Mucosa of descending colon (tissue), 3 donors: ENCODE measurements at regions not wholly inside any gene's neighbourhood (a gene's known extent, or its start where the extent isn't known, plus 50 kb on each side); places are given as distances from the start of the nearest gene placed in this dataset.

ENCODE experiments used
- ATAC-seq: fragments of 200-7000 bp; cut with Tn5 transposase; one replicate; pipeline ENCODE4 v1.9.1; 2020; ENCODE audit warnings: mild to moderate bottlenecking, moderate library complexity
- DNase-seq, 3 donors: peaks; one replicate each; pipeline ENCODE4 v3.0.0-alpha.2; 2020
- H3K36me3 ChIP-seq: fragments of 200-600 bp; one replicate; pipeline ENCODE4 v1.8.0; 2021; ENCODE audit warnings: low read depth, mild to moderate bottlenecking
- H3K4me1 ChIP-seq: fragments of 200-600 bp; one replicate; pipeline ENCODE4 v1.8.0; 2021; ENCODE audit warnings: low read depth, mild to moderate bottlenecking
- H3K4me3 ChIP-seq: fragments of 200-600 bp; one replicate; pipeline ENCODE4 v1.8.0; 2021; ENCODE audit warnings: mild to moderate bottlenecking
- H3K9me3 ChIP-seq: fragments of 200-600 bp; one replicate; pipeline ENCODE4 v1.8.0; 2021; ENCODE audit warnings: mild to moderate bottlenecking
- intact Hi-C, 2 donors: fragments of 100-400 bp; cut with DNase I in 1 of 2; cut with micrococcal nuclease in 1 of 2; formaldehyde crosslinking; loops; one replicate each; pipeline versions ENCODE4 v1.11.0 to v1.11.1; 2022; cut with DNase I, micrococcal nuclease
- TF ChIP-seq, protein P1 (sequence below): fragments of 200-600 bp; IDR thresholded peaks from one replicate; pipeline ENCODE4 v1.8.0; 2022; ENCODE audit warnings: antibody characterized with exemption, mild to moderate bottlenecking
- donor health status: DM: no; HTN: no; CAD: no; lungs with moderate emphysema.
- donor health status: DM: no; HTN: no; CAD: no.
- donor health status: DM: no; HTN: yes; CAD: no.

GRCh38 chr18:72470391-72470790, 73.8 kb downstream of the CBLN2 start:
- Histone ChIP-seq H3K4me1 (no peaks in the 10 kb centered on the region), H3K36me3 (no peaks in the 10 kb centered on the region), H3K4me3 (no peak overlapping the region), H3K9me3 (no peaks in the 10 kb centered on the region)
- DNase-seq, result no peak
- intact Hi-C loops, result no loop called here
- TF ChIP-seq, protein P1, sequence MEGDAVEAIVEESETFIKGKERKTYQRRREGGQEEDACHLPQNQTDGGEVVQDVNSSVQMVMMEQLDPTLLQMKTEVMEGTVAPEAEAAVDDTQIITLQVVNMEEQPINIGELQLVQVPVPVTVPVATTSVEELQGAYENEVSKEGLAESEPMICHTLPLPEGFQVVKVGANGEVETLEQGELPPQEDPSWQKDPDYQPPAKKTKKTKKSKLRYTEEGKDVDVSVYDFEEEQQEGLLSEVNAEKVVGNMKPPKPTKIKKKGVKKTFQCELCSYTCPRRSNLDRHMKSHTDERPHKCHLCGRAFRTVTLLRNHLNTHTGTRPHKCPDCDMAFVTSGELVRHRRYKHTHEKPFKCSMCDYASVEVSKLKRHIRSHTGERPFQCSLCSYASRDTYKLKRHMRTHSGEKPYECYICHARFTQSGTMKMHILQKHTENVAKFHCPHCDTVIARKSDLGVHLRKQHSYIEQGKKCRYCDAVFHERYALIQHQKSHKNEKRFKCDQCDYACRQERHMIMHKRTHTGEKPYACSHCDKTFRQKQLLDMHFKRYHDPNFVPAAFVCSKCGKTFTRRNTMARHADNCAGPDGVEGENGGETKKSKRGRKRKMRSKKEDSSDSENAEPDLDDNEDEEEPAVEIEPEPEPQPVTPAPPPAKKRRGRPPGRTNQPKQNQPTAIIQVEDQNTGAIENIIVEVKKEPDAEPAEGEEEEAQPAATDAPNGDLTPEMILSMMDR, result no peak
- ATAC-seq, result no peak

GRCh38 chr18:72468021-72468710, 76.0 kb downstream of the CBLN2 start:
- Histone ChIP-seq H3K4me1 (no peaks in the 10 kb centered on the region), H3K9me3 (no peaks in the 10 kb centered on the region), H3K36me3 (no peaks in the 10 kb centered on the region), H3K4me3 (no peak overlapping the region)
- DNase-seq, result no peak
- intact Hi-C loops, result no loop called here
- no peak for ATAC-seq
- TF ChIP-seq, protein P1, result no peak

DNA sequence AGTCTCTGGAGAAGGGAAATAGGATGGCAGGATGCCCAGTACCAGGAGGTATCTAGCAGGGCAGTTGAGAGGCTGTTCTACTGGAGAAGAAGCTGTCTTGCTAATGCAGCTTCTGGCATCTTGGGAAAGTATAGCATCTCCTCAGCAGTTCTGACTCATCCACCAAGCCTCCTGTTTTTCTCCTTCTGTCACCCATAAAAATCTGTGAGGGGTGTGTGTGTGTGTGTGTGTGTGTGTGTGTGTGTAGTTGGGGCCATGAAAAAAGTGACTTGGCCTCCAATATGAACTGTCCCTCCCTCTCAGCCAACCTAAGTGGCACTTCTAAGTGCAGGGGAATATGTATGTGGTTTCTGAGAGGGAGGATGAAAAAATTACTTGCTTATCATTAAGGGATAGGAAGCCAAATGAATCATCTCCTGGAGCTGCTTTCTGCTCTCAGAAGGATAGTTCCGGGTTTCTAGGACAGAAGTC, 83.9 kb downstream of the CBLN2 start:
- ATAC-seq, result no peak
- Histone ChIP-seq H3K9me3 (no peaks in the 10 kb centered on the region), H3K4me1 (no peaks in the 10 kb centered on the region), H3K4me3 (no peak overlapping the region), H3K36me3 (no peaks in the 10 kb centered on the region)
- intact Hi-C loops, result no loop called here
- no peak for DNase-seq
- TF ChIP-seq, protein P1, result no peak

GRCh38 chr18:72458271-72458670, 85.9 kb downstream of the CBLN2 start:
- Histone ChIP-seq H3K9me3 (no peaks in the 10 kb centered on the region), H3K36me3 (no peaks in the 10 kb centered on the region), H3K4me3 (no peak overlapping the region), H3K4me1 (no peaks in the 10 kb centered on the region)
- DNase-seq (no peak), ATAC-seq (no peak)
- TF ChIP-seq, protein P1, result no peak
- intact Hi-C loops, result loop anchor here in 1 of 2 donors (10.0 kb wide), 1 partner anchor 63 kb away; no protein-coding TSS in a partner anchor

GRCh38 chr18:72456802-72457201, 87.3 kb downstream of the CBLN2 start:
- ATAC-seq, result no peak

More at GRCh38 chr18:72456802-72457201, 87.3 kb downstream of the CBLN2 start:
- no peaks in the 10 kb centered on the region for H3K9me3 ChIP-seq
- intact Hi-C loops, result loop anchor here in 1 of 2 donors (10.0 kb wide), 1 partner anchor 62 kb away; no protein-coding TSS in a partner anchor
- no peaks in the 10 kb centered on the region for H3K36me3 ChIP-seq
- DNase-seq, result no peak
- H3K4me3 ChIP-seq, result no peak overlapping the region
- TF ChIP-seq, protein P1, result no peak
- H3K4me1 ChIP-seq, result no peaks in the 10 kb centered on the region
